ENCODE measurements at regions not wholly inside any gene's neighbourhood (a gene's known extent, or its start where the extent isn't known, plus 50 kb on each side); places are given as distances from the start of the nearest gene placed in this dataset.

GRCh38 chr12:46442239-46442638 lies 69.7 kb upstream of the SLC38A2 start (continued):
- peak; percentile 59; the same call in 1 of the 2 replicates for TF ChIP-seq MAX (IDR thresholded peaks at IDR 0.05)
- TF ChIP-seq CBX3 (IDR thresholded peaks at IDR 0.05; ENCODE audit: low read depth): no peak

- peak overlapping the region; percentile 17; the same call in 1 of the 2 replicates for H3K9ac ChIP-seq (ENCODE audit: low read length)
- no peaks in the 10 kb centered on the region for H3K27me3 ChIP-seq (ENCODE audit: insufficient read depth, low read length)
- ATAC-seq (no peak), DNase-seq (ENCODE audit: low read depth, low spot score) (no peak)
- H3K9me2 ChIP-seq (ENCODE audit: insufficient read depth): no peaks in the 10 kb centered on the region
- H4K20me1 ChIP-seq (ENCODE audit: insufficient read depth): no peaks in the 10 kb centered on the region
- no peaks in the 10 kb centered on the region for H3K36me3 ChIP-seq (ENCODE audit: control insufficient read depth in 1 of 2, insufficient read depth in 2 of 2, low read length in 2 of 2)
- TSS peak; percentile 33 for BruUV-seq (replicated peaks)
- H3K9me3 ChIP-seq (ENCODE audit: control insufficient read depth in 1 of 2, insufficient read depth in 1 of 2, low read depth in 1 of 2, low read length in 2 of 2): no peaks in the 10 kb centered on the region
- peak overlapping the region; percentile 41 for H3K4me2 ChIP-seq (ENCODE audit: low read length)
- H3K4me1 ChIP-seq (ENCODE audit: control insufficient read depth in 1 of 2, insufficient read depth in 2 of 2, low read length in 2 of 2): peaks cover 75 to 97% of the 10 kb centered on the region in 2 experiments
- ChIA-PET CTCF (interaction anchor here (0.8 kb wide), 1 partner anchor 34 kb away, joined by 3 read pairs; no protein-coding TSS in a partner anchor), POLR2A (interaction anchor here (0.8 to 3.2 kb wide), 9 partner anchors 8 to 114 kb away, joined by 3 to 24 read pairs (median 3); no protein-coding TSS in a partner anchor), RAD21 (ENCODE audit: low non-redundant PET in 1 of 2, low total read pairs in 2 of 2, uncharacterized antibody in 2 of 2, unreplicated experiment in 2 of 2) (interaction anchor here in 1 of 2 experiments (0.7 kb wide), 1 partner anchor 90 kb away, joined by 3 read pairs; no protein-coding TSS in a partner anchor)
- intact Hi-C loops (cut with micrococcal nuclease): loop anchor here (5.0 kb wide), 1 partner anchor 112 kb away; no protein-coding TSS in a partner anchor
- H3K27ac ChIP-seq (ENCODE audit: low read depth, low read length): peak overlapping the region; percentile 58
- no peak overlapping the region for H3K4me3 ChIP-seq (replicated peaks in 1 of 2; ENCODE audit: low read depth in 1 of 2, low read length in 2 of 2)
- no peaks in the 10 kb centered on the region for H3K79me2 ChIP-seq (ENCODE audit: insufficient read depth, low read length)
- H2AFZ ChIP-seq (ENCODE audit: low read depth, low read length, poor library complexity, severe bottlenecking): no peak overlapping the region
- TF ChIP-seq JUND (IDR thresholded peaks at IDR 0.05): peak; percentile 34
- no peak for TF ChIP-seq SIN3A (IDR thresholded peaks at IDR 0.05; ENCODE audit: low read depth)
- no peak for TF ChIP-seq EGR1 (IDR thresholded peaks at IDR 0.05; ENCODE audit: low read depth)
- TF ChIP-seq ZNF274 (IDR thresholded peaks at IDR 0.05; ENCODE audit: low read depth, low read length): no peak
- TF ChIP-seq MAX (IDR thresholded peaks at IDR 0.05): peak; percentile 56; the same call in 1 of the 2 replicates
- no peak for TF ChIP-seq ZBTB33 (IDR thresholded peaks at IDR 0.05; ENCODE audit: extremely low read depth, insufficient replicate concordance, low read length)
- TF ChIP-seq CBX3 (IDR thresholded peaks at IDR 0.05; ENCODE audit: low read depth): 0 out of 2 replicates have a peak, but pooled peaks have one; percentile 56
- TF ChIP-seq POLR2AphosphoS5 (IDR thresholded peaks at IDR 0.05; ENCODE audit: low read depth, low read length): no peak
- TF ChIP-seq SRF (IDR thresholded peaks at IDR 0.05; ENCODE audit: low read depth): peak; percentile 33; the same call in 1 of the 2 replicates
- no peak for TF ChIP-seq ELF1 (IDR thresholded peaks at IDR 0.05; ENCODE audit: borderline replicate concordance, low read depth)
- no peak for TF ChIP-seq CEBPB (IDR thresholded peaks at IDR 0.05; ENCODE audit: low read depth)
- no peak for TF ChIP-seq EZH2phosphoT487 (IDR thresholded peaks at IDR 0.05; ENCODE audit: borderline replicate concordance)
- no peak for TF ChIP-seq CTCF (IDR thresholded peaks at IDR 0.05 in 2 of 3, conservative IDR thresholded peaks at IDR 0.05 in 1 of 3; ENCODE audit: borderline replicate concordance in 1 of 3, insufficient read depth in 1 of 3, low read depth in 2 of 3, low read length in 2 of 3)
- no peak for TF ChIP-seq REST (IDR thresholded peaks at IDR 0.05; ENCODE audit: low read depth)
- TF ChIP-seq RAD21 (IDR thresholded peaks at IDR 0.05; ENCODE audit: low read depth): 0 out of 2 replicates have a peak, but pooled peaks have one; percentile 6
Observed at GRCh38 chr12:46439793-46440511, 67.4 kb upstream of the SLC38A2 start.

Data from HCT116 (cell line).